Skeletal muscle satellite cell (primary cell): ENCODE measurements at regions not wholly inside any gene's neighbourhood (a gene's known extent, or its start where the extent isn't known, plus 50 kb on each side); places are given as distances from the start of the nearest gene placed in this dataset.

ENCODE experiments used
- H3K27me3 ChIP-seq: 2 replicates; pipeline ENCODE4 v1.7.0; 2013; ENCODE audit warnings: low read length; ENCODE audit not compliant: control insufficient read depth, insufficient read depth
- H3K36me3 ChIP-seq: 2 replicates; pipeline ENCODE4 v1.7.0; 2013; ENCODE audit warnings: mild to moderate bottlenecking, control low read depth, low read length; ENCODE audit not compliant: insufficient read depth
- H3K4me1 ChIP-seq: 2 replicates; pipeline ENCODE4 v1.7.0; 2013; ENCODE audit warnings: low read length; ENCODE audit not compliant: control insufficient read depth, insufficient read depth
- H3K4me2 ChIP-seq: 2 replicates; pipeline ENCODE4 v1.7.0; 2013; ENCODE audit warnings: mild to moderate bottlenecking, low read length
- H3K4me3 ChIP-seq: 2 replicates; pipeline ENCODE4 v1.7.0; 2013; ENCODE audit warnings: low read length
- H3K9ac ChIP-seq: 2 replicates; pipeline ENCODE4 v1.7.0; 2013; ENCODE audit warnings: mild to moderate bottlenecking, low read depth, low read length, moderate library complexity
- H3K9me3 ChIP-seq: replicated peaks from 2 replicates; pipeline ENCODE4 v1.7.0; 2013; ENCODE audit warnings: mild to moderate bottlenecking, control low read depth, low read length

GRCh38 chr3:31420311-31420710 lies 112.4 kb upstream of the STT3B start:
- H3K27me3 ChIP-seq = peaks cover 3% of the 10 kb centered on the region
- no peak overlapping the region for H3K4me2 ChIP-seq
- H3K36me3 ChIP-seq = no peaks in the 10 kb centered on the region
- H3K9me3 ChIP-seq = no peaks in the 10 kb centered on the region
- H3K4me3 ChIP-seq = no peak overlapping the region
- no peak overlapping the region for H3K9ac ChIP-seq
- no peaks in the 10 kb centered on the region for H3K4me1 ChIP-seq

- Histone ChIP-seq H3K36me3 (no peaks in the 10 kb centered on the region), H3K4me1 (no peaks in the 10 kb centered on the region), H3K9ac (no peak overlapping the region), H3K4me2 (no peak overlapping the region), H3K9me3 (no peaks in the 10 kb centered on the region), H3K4me3 (no peak overlapping the region), H3K27me3 (peaks cover 3% of the 10 kb centered on the region)
These were observed 111.2 kb upstream of the STT3B start for GRCh38 chr3:31421314-31422048.

GRCh38 chr3:31422237-31422636 lies 110.5 kb upstream of the STT3B start:
- H3K4me2 ChIP-seq = no peak overlapping the region
- no peaks in the 10 kb centered on the region for H3K27me3 ChIP-seq
- no peaks in the 10 kb centered on the region for H3K36me3 ChIP-seq
- H3K4me1 ChIP-seq = no peaks in the 10 kb centered on the region
- H3K4me3 ChIP-seq = no peak overlapping the region
- H3K9ac ChIP-seq = no peak overlapping the region
- no peaks in the 10 kb centered on the region for H3K9me3 ChIP-seq

- Histone ChIP-seq H3K27me3 (no peaks in the 10 kb centered on the region), H3K4me3 (no peak overlapping the region), H3K4me1 (no peaks in the 10 kb centered on the region)
These were observed 109.2 kb upstream of the STT3B start for GRCh38 chr3:31423482-31423881.

GRCh38 chr3:31425401-31425800 lies 107.3 kb upstream of the STT3B start:
- no peak overlapping the region for H3K4me3 ChIP-seq
- H3K9me3 ChIP-seq = no peaks in the 10 kb centered on the region
- H3K27me3 ChIP-seq = no peaks in the 10 kb centered on the region
- no peaks in the 10 kb centered on the region for H3K4me1 ChIP-seq
- H3K36me3 ChIP-seq = no peaks in the 10 kb centered on the region
- no peak overlapping the region for H3K9ac ChIP-seq
- H3K4me2 ChIP-seq = no peak overlapping the region

More at GRCh38 chr3:31423482-31423881, 109.2 kb upstream of the STT3B start:
- H3K9me3 ChIP-seq = no peaks in the 10 kb centered on the region
- no peak overlapping the region for H3K9ac ChIP-seq
- H3K4me2 ChIP-seq = no peak overlapping the region
- no peaks in the 10 kb centered on the region for H3K36me3 ChIP-seq

- Histone ChIP-seq H3K27me3 (no peaks in the 10 kb centered on the region), H3K9ac (no peak overlapping the region), H3K4me1 (no peaks in the 10 kb centered on the region), H3K4me3 (no peak overlapping the region), H3K9me3 (no peaks in the 10 kb centered on the region), H3K4me2 (no peak overlapping the region), H3K36me3 (no peaks in the 10 kb centered on the region)
These were observed 105.1 kb upstream of the STT3B start for GRCh38 chr3:31427623-31428022.

- Histone ChIP-seq H3K4me1 (no peaks in the 10 kb centered on the region), H3K27me3 (no peaks in the 10 kb centered on the region), H3K36me3 (no peaks in the 10 kb centered on the region), H3K9me3 (no peaks in the 10 kb centered on the region), H3K4me3 (no peak overlapping the region), H3K4me2 (no peak overlapping the region), H3K9ac (no peak overlapping the region)
These were observed 101.4 kb upstream of the STT3B start for GRCh38 chr3:31431321-31431720.

- peaks cover 2% of the 10 kb centered on the region for H3K9me3 ChIP-seq
- no peak overlapping the region for H3K4me2 ChIP-seq
- H3K9ac ChIP-seq = no peak overlapping the region
- H3K27me3 ChIP-seq = no peaks in the 10 kb centered on the region
- no peaks in the 10 kb centered on the region for H3K36me3 ChIP-seq
- H3K4me1 ChIP-seq = no peaks in the 10 kb centered on the region
- H3K4me3 ChIP-seq = no peak overlapping the region
These were observed 99.6 kb upstream of the STT3B start for GRCh38 chr3:31432897-31433678.

GRCh38 chr3:31433679-31433992 lies 99.1 kb upstream of the STT3B start:
- Histone ChIP-seq H3K4me1 (no peaks in the 10 kb centered on the region), H3K4me3 (no peak overlapping the region), H3K4me2 (no peak overlapping the region), H3K9me3 (peaks cover 2% of the 10 kb centered on the region), H3K9ac (no peak overlapping the region), H3K36me3 (no peaks in the 10 kb centered on the region), H3K27me3 (no peaks in the 10 kb centered on the region)

- peaks cover 3% of the 10 kb centered on the region for H3K27me3 ChIP-seq
- H3K9ac ChIP-seq = no peak overlapping the region
These were observed 97.9 kb upstream of the STT3B start for GRCh38 chr3:31434819-31435218.

GRCh38 chr3:31436830-31437229 lies 95.9 kb upstream of the STT3B start:
- H3K9ac ChIP-seq = no peak overlapping the region
- H3K4me1 ChIP-seq = no peaks in the 10 kb centered on the region
- peaks cover 3% of the 10 kb centered on the region for H3K27me3 ChIP-seq
- H3K9me3 ChIP-seq = peaks cover 2% of the 10 kb centered on the region
- no peak overlapping the region for H3K4me2 ChIP-seq
- H3K4me3 ChIP-seq = no peak overlapping the region
- no peaks in the 10 kb centered on the region for H3K36me3 ChIP-seq

More at GRCh38 chr3:31434819-31435218, 97.9 kb upstream of the STT3B start:
- H3K9me3 ChIP-seq = peaks cover 2% of the 10 kb centered on the region
- H3K36me3 ChIP-seq = no peaks in the 10 kb centered on the region
- no peak overlapping the region for H3K4me2 ChIP-seq
- H3K4me1 ChIP-seq = no peaks in the 10 kb centered on the region
- no peak overlapping the region for H3K4me3 ChIP-seq

GRCh38 chr3:31438742-31439141 lies 94.0 kb upstream of the STT3B start:
- Histone ChIP-seq H3K4me2 (no peak overlapping the region), H3K4me1 (no peaks in the 10 kb centered on the region), H3K9ac (no peak overlapping the region), H3K36me3 (no peaks in the 10 kb centered on the region), H3K4me3 (no peak overlapping the region), H3K9me3 (peaks cover 2% of the 10 kb centered on the region), H3K27me3 (peaks cover 3% of the 10 kb centered on the region)
